WTC11 (cell line): ENCODE measurements at regions not wholly inside any gene's neighbourhood (a gene's known extent, or its start where the extent isn't known, plus 50 kb on each side); places are given as distances from the start of the nearest gene placed in this dataset.

ENCODE experiments used
- SMAD3 ChIP-seq: sonication (generic); formaldehyde crosslinking; IDR thresholded peaks from 2 replicates; pipeline ENCODE4 v1.8.0; 2022; ENCODE audit warnings: missing genetic modification reagents, mild to moderate bottlenecking, borderline replicate concordance
- TF ChIP-seq, protein P1 (sequence below): fragments of 200-600 bp; IDR thresholded peaks from 2 replicates; pipeline ENCODE4 v1.8.0; 2022; ENCODE audit warnings: antibody characterized with exemption
- TF ChIP-seq, protein P2 (sequence below): sonication (generic); formaldehyde crosslinking; IDR thresholded peaks from 2 replicates; pipeline ENCODE4 v1.8.0; 2022; ENCODE audit warnings: mild to moderate bottlenecking, missing genetic modification reagents

DNA sequence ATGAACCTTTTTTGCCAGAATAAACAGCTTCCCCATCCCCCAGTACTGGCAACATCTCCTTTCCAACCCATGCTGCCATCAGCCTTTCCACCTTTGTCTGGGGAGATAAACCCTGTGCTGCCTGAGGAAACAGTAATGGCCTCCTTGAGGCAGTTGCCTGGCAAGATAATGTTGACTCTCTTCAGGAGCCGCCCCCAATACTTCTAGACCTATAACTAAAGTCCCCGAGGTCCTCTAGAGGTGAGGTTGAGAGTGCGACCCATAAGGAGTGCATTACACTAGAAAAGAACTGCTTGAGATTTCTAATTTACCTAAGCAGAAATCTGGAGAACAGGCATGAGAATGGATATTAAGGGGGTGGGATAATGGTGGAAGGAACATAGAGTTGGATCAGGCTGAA is 963.2 kb upstream of the PCDH7 start:
- TF ChIP-seq, protein P1, sequence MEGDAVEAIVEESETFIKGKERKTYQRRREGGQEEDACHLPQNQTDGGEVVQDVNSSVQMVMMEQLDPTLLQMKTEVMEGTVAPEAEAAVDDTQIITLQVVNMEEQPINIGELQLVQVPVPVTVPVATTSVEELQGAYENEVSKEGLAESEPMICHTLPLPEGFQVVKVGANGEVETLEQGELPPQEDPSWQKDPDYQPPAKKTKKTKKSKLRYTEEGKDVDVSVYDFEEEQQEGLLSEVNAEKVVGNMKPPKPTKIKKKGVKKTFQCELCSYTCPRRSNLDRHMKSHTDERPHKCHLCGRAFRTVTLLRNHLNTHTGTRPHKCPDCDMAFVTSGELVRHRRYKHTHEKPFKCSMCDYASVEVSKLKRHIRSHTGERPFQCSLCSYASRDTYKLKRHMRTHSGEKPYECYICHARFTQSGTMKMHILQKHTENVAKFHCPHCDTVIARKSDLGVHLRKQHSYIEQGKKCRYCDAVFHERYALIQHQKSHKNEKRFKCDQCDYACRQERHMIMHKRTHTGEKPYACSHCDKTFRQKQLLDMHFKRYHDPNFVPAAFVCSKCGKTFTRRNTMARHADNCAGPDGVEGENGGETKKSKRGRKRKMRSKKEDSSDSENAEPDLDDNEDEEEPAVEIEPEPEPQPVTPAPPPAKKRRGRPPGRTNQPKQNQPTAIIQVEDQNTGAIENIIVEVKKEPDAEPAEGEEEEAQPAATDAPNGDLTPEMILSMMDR = no peak
- TF ChIP-seq, protein P2, sequence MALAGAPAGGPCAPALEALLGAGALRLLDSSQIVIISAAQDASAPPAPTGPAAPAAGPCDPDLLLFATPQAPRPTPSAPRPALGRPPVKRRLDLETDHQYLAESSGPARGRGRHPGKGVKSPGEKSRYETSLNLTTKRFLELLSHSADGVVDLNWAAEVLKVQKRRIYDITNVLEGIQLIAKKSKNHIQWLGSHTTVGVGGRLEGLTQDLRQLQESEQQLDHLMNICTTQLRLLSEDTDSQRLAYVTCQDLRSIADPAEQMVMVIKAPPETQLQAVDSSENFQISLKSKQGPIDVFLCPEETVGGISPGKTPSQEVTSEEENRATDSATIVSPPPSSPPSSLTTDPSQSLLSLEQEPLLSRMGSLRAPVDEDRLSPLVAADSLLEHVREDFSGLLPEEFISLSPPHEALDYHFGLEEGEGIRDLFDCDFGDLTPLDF (CRISPR knock-in tag) = no peak
- no peak for TF ChIP-seq SMAD3 (CRISPR knock-in tag)
